GM12872 (cell line): ENCODE measurements at regions not wholly inside any gene's neighbourhood (a gene's known extent, or its start where the extent isn't known, plus 50 kb on each side); places are given as distances from the start of the nearest gene placed in this dataset.

Source experiments
- TF ChIP-seq, protein P1 (sequence below): IDR thresholded peaks from 3 replicates; pipeline ENCODE4 v1.5.1; 2011; ENCODE audit warnings: low read depth, mild to moderate bottlenecking, low read length, moderate library complexity; ENCODE audit not compliant: insufficient read depth

DNA sequence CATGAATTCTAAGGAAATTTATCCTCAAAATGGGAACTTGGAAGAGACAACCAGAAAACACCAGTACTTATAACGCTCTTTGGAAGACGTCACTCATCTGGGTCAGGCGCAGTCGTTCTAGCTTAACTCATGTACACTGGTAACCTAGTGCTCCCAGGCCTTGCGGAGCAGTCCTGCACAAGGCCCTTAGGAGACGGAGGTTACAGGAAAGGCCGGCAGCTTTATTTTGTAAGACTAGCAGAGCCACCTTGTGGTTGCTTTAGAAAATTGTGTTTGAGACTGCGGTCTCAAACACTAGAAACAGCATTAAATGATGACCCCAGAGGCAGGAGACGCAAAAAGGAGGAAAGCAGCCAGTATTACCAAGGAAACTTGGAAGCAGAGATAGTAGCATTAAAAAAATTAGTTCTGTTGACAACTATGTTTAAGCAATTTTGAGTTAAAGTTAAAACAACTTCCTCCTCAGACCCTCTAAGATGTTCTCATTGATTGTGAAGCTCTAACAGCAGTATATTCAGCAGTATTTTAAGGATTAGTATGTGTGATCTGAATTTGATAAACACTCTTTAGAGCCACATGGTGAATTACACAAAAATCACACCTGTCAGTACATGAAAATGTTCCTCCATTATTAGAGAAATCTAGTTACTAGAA is 141.9 kb upstream of the C2CD4B start:
- TF ChIP-seq, protein P1, sequence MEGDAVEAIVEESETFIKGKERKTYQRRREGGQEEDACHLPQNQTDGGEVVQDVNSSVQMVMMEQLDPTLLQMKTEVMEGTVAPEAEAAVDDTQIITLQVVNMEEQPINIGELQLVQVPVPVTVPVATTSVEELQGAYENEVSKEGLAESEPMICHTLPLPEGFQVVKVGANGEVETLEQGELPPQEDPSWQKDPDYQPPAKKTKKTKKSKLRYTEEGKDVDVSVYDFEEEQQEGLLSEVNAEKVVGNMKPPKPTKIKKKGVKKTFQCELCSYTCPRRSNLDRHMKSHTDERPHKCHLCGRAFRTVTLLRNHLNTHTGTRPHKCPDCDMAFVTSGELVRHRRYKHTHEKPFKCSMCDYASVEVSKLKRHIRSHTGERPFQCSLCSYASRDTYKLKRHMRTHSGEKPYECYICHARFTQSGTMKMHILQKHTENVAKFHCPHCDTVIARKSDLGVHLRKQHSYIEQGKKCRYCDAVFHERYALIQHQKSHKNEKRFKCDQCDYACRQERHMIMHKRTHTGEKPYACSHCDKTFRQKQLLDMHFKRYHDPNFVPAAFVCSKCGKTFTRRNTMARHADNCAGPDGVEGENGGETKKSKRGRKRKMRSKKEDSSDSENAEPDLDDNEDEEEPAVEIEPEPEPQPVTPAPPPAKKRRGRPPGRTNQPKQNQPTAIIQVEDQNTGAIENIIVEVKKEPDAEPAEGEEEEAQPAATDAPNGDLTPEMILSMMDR, result peak; percentile 61

DNA sequence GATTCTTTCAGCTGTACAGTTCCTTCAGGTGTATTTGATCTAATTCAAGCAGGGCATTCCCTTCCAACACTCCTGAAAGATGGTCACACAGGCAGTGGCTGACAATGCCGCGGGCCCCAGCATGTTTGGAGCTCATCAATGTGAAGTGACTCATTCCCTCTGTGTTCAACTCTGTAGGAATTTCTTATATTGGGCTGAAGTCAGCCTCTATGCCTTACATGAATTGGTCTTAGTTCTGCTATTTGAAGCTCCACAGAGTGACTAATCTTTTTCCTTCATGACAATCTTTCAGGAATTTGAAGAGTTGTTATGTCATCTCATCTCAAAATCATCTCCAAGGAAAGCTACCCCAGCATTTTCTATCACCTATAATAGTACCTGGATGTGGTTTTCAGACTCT is 142.5 kb upstream of the C2CD4B start:
- TF ChIP-seq, protein P1, result no peak

DNA sequence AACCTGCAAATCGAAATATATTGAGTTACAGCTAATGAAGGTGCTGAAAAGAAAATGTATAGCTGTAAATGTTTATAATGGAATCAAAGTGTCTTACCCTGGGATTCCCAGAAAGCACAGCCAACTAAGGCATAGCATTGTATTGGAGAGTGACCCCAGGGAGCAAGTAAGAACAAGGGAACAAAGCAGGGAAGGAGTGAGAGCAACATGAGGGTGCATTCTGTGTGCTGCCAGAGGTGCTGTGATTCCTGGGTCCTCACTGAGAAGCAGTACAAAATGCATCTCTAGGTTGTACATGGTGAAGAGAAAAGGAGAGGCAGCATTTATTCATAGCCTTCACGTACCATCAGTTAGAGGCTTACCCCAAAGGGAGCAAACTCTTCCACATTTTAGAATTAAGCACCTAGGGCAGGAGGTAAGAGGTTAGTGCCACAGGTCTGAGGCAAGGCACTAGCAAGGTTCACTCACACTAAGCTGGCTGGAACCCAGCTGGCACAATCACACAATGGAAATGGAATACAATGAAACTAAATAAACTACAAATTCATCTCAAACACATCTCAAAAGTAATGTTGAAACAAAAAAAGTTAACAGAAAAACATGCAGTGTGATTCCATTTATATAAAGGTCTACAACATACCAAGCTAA is 151.5 kb upstream of the C2CD4B start:
- TF ChIP-seq, protein P1, result no peak

DNA sequence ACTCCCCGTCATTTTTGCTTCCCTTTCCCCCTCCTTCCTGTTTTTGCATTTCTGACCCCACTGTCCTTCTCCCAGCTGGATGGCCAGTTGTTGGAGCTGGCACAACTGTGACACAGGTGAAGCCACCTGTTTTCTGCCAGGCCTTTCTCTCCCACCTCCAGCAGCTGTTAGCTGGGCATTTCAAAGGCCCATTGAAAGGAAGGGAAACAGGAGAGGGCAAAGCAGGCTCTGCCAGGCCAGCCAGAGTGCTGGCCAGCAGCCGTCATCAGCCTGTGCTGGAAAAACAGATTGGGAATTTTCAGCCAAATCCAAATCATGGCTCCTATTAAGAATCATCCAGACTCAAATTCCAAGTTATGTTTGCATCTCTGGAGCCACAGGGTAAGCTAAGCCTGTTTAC is 155.2 kb upstream of the C2CD4B start:
- TF ChIP-seq, protein P1, result no peak

DNA sequence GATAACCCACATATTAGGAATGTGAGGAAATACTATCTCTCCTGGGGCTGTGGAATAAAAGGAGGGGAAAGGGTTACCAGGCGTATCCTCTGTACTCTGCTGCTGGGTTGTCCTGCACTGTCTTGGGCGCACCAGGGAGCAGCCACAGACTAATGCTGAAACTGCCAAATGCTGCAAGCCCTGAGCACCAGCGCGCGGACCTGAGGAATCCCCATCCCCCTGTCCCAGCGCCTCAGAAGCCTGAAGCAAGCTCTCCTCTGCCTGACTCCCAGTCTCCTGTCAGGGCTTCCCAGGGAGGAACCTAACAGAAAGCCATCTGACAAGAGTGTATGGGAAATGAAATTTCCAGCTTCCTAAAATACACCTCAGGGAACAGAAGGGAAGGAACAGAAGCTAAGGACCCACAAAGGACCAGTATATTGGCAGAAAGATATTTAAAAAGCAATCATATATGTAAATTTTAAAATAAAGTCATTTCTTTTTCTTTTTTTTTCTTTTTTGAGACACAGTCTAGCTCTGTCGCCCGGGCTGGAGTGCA is 158.3 kb upstream of the C2CD4B start:
- TF ChIP-seq, protein P1, result no peak

DNA sequence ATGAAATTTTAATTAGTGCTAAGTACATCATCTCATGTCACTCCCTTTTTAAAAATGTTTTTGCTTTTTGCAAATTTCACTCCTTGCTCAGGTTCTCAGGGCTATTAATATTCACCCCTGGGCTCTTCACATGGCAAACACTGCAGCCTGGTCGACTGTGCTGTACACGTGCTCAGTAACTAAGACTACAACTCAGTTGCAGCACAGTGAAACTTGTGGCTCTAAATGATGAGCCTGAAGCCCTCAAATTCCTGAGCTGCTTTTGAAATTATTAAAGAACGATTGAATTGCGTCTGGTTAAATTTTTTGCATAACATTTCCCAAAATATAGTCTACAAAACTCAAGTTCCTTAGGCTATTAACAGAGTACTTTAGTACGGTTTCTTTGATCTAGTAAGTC is 159.3 kb upstream of the C2CD4B start:
- TF ChIP-seq, protein P1, result no peak

DNA sequence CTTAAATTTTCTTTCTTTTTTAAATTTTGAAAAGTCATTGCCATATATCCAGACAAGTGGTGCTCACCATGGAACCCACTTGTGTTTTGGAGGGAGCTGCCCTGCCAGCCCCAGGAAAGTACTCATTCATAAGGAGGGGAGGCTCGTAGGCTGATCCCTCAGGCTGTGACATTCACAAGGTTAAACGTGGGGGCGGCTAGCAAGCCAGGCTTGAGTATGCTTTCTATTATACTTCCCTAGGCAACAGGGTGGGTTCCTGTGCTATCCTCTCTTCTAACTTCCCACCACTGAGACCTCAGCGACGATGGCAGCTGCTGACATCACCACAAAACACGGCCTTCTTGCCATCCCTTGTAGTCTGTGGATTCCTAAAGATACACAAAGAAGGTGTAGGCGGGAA is 160.5 kb upstream of the C2CD4B start:
- TF ChIP-seq, protein P1, result no peak
